H9 (cell line): ENCODE measurements at regions not wholly inside any gene's neighbourhood (a gene's known extent, or its start where the extent isn't known, plus 50 kb on each side); places are given as distances from the start of the nearest gene placed in this dataset.

Experiments used
- DNase-seq: peaks from one replicate; pipeline ENCODE4 v3.0.0-alpha.2; 2017
- H2AFZ ChIP-seq: one replicate; pipeline ENCODE4 v1.6.1; 2013; ENCODE audit warnings: mild to moderate bottlenecking, low read length, control low read depth, moderate library complexity
- H2AK5ac ChIP-seq: 2 replicates; pipeline ENCODE4 v1.6.1; 2013; ENCODE audit warnings: low read length, control low read depth, mixed read lengths; ENCODE audit not compliant: insufficient read length
- H2BK120ac ChIP-seq: one replicate; pipeline ENCODE4 v1.6.1; 2013; ENCODE audit warnings: low read depth, mild to moderate bottlenecking, low read length, control low read depth, inconsistent platforms; ENCODE audit not compliant: poor library complexity, severe bottlenecking
- H2BK12ac ChIP-seq: 2 replicates; pipeline ENCODE4 v1.6.1; 2013; ENCODE audit warnings: low read length, control low read depth, mixed read lengths, low read depth; ENCODE audit not compliant: insufficient read length
- H2BK15ac ChIP-seq: 2 replicates; pipeline ENCODE4 v1.6.1; 2013; ENCODE audit warnings: low read depth, low read length, control low read depth
- H2BK20ac ChIP-seq: one replicate; pipeline ENCODE4 v1.6.1; 2013; ENCODE audit warnings: low read depth, mild to moderate bottlenecking, low read length, control low read depth, inconsistent platforms; ENCODE audit not compliant: poor library complexity, severe bottlenecking
- H2BK5ac ChIP-seq: 2 replicates; pipeline ENCODE4 v1.6.1; 2013; ENCODE audit warnings: low read length, control low read depth, mixed read lengths; ENCODE audit not compliant: insufficient read length
- H3K14ac ChIP-seq: 2 replicates; pipeline ENCODE4 v1.6.1; 2013; ENCODE audit warnings: low read length, control low read depth; ENCODE audit not compliant: insufficient read depth
- H3K18ac ChIP-seq: 2 replicates; pipeline ENCODE4 v1.6.1; 2013; ENCODE audit warnings: low read depth, mild to moderate bottlenecking, mixed read lengths, low read length, control low read depth; ENCODE audit not compliant: insufficient read length
- H3K23ac ChIP-seq: 2 replicates; pipeline ENCODE4 v1.6.1; 2013; ENCODE audit warnings: low read length, control low read depth, mixed read lengths, low read depth; ENCODE audit not compliant: insufficient read length
- H3K23me2 ChIP-seq: 2 replicates; pipeline ENCODE4 v1.6.1; 2013; ENCODE audit warnings: low read depth, mild to moderate bottlenecking, mixed read lengths, low read length, control low read depth; ENCODE audit not compliant: insufficient read length, poor library complexity, severe bottlenecking
- H3K27ac ChIP-seq: 2 replicates; pipeline ENCODE4 v1.5.1; 2013; ENCODE audit warnings: low read length, control low read depth, mixed read lengths, low read depth; ENCODE audit not compliant: insufficient read length
- H3K27me3 ChIP-seq: 2 replicates; pipeline ENCODE4 v1.6.1; 2013; ENCODE audit warnings: low read length, control low read depth, inconsistent platforms; ENCODE audit not compliant: insufficient read depth
- H3K4ac ChIP-seq: 2 replicates; pipeline ENCODE4 v1.6.1; 2013; ENCODE audit warnings: low read depth, mild to moderate bottlenecking, control low read depth, inconsistent platforms, low read length, moderate library complexity
- H3K4me1 ChIP-seq: 2 replicates; pipeline ENCODE4 v1.6.1; 2013; ENCODE audit warnings: low read length, control low read depth, inconsistent platforms; ENCODE audit not compliant: insufficient read depth
- H3K4me2 ChIP-seq: 2 replicates; pipeline ENCODE4 v1.6.1; 2013; ENCODE audit warnings: low read length, control low read depth, mixed read lengths; ENCODE audit not compliant: insufficient read length, insufficient read depth
- H3K56ac ChIP-seq: 2 replicates; pipeline ENCODE4 v1.6.1; 2013; ENCODE audit warnings: low read depth, mild to moderate bottlenecking, mixed read lengths, low read length, control low read depth; ENCODE audit not compliant: insufficient read length
- H3K79me1 ChIP-seq: 2 replicates; pipeline ENCODE4 v1.6.1; 2013; ENCODE audit warnings: low read depth, mild to moderate bottlenecking, moderate library complexity, low read length, control low read depth, inconsistent platforms; ENCODE audit not compliant: insufficient read depth, poor library complexity, severe bottlenecking
- H3K79me2 ChIP-seq: 2 replicates; pipeline ENCODE4 v1.6.1; 2013; ENCODE audit warnings: low read length, control low read depth, inconsistent platforms; ENCODE audit not compliant: insufficient read depth
- H3K9ac ChIP-seq: 2 replicates; pipeline ENCODE4 v1.6.1; 2013; ENCODE audit warnings: low read length, control low read depth, mixed read lengths; ENCODE audit not compliant: insufficient read length; ENCODE audit errors: extremely low read depth
- H3K9me3 ChIP-seq: one replicate; pipeline ENCODE4 v1.6.1; 2013; ENCODE audit warnings: low read depth, low read length, inconsistent platforms; ENCODE audit not compliant: control insufficient read depth
- H3T11ph ChIP-seq: one replicate; pipeline ENCODE4 v1.6.1; 2013; ENCODE audit warnings: mild to moderate bottlenecking, low read length, control low read depth, inconsistent platforms
- H4K20me1 ChIP-seq: one replicate; pipeline ENCODE4 v1.6.1; 2013; ENCODE audit not compliant: control insufficient read depth, insufficient read length, insufficient read depth
- H4K5ac ChIP-seq: 2 replicates; pipeline ENCODE4 v1.6.1; 2013; ENCODE audit warnings: low read depth, mild to moderate bottlenecking, mixed read lengths, low read length, control low read depth; ENCODE audit not compliant: insufficient read length
- H4K8ac ChIP-seq: replicated peaks from 2 replicates; pipeline ENCODE4 v1.6.1; 2013; ENCODE audit warnings: low read length, control low read depth, mixed read lengths, low read depth; ENCODE audit not compliant: insufficient read length
- H4K91ac ChIP-seq: 2 replicates; pipeline ENCODE4 v1.6.1; 2013; ENCODE audit warnings: low read depth, mild to moderate bottlenecking, moderate library complexity, mixed read lengths, low read length, control low read depth; ENCODE audit not compliant: insufficient read length
- H3K27ac Mint-ChIP-seq, 3 experiments: 2 replicates in 2 of 3; 3 replicates in 1 of 3; pipeline ENCODE4 v1.8.0; 2020 to 2021; ENCODE audit warnings: mixed read lengths in 3 of 3, mild to moderate bottlenecking in 1 of 3, moderate library complexity in 1 of 3
- H3K27me3 Mint-ChIP-seq: 2 replicates; pipeline ENCODE4 v1.8.0; 2021; ENCODE audit warnings: low read depth, mild to moderate bottlenecking, moderate library complexity, mixed read lengths
- H3K36me3 Mint-ChIP-seq, 3 experiments: 2 replicates in 2 of 3; 3 replicates in 1 of 3; pipeline ENCODE4 v1.8.0; 2020 to 2021; ENCODE audit warnings: low read depth in 3 of 3, mixed read lengths in 3 of 3; ENCODE audit not compliant: insufficient read depth in 1 of 3
- H3K4me1 Mint-ChIP-seq, 2 experiments: 2 replicates each; pipeline ENCODE4 v1.8.0; 2020; ENCODE audit warnings: mixed read lengths in 2 of 2
- H3K4me3 Mint-ChIP-seq, 2 experiments: 2 replicates in 1 of 2; 3 replicates in 1 of 2; pipeline ENCODE4 v1.8.0; 2020 to 2021; ENCODE audit warnings: mild to moderate bottlenecking in 2 of 2, mixed read lengths in 2 of 2, moderate library complexity in 1 of 2
- H3K9me3 Mint-ChIP-seq, 2 experiments: 2 replicates in 1 of 2; 3 replicates in 1 of 2; pipeline ENCODE4 v1.8.0; 2020; ENCODE audit warnings: mild to moderate bottlenecking in 2 of 2, mixed read lengths in 2 of 2, moderate library complexity in 1 of 2
- WGBS: extraction: QIAGEN DNeasy Blood & Tissue Kit; methylation state at CpG from one replicate; pipeline ENCODE4 v1.1.7; 2013; ENCODE audit warnings: missing lambda C conversion rate, low lambda C conversion rate, mixed read lengths; ENCODE audit not compliant: insufficient read length; ENCODE audit errors: extremely low coverage; 5-methylcytosine and 5-hydroxymethylcytosine counted together
- TF ChIP-seq, protein P1 (sequence below): fragments of 200-600 bp; sonication (generic); conservative IDR thresholded peaks from 3 replicates; pipeline ENCODE4 v1.8.0; 2021; ENCODE audit warnings: antibody characterized with exemption, mild to moderate bottlenecking

DNA sequence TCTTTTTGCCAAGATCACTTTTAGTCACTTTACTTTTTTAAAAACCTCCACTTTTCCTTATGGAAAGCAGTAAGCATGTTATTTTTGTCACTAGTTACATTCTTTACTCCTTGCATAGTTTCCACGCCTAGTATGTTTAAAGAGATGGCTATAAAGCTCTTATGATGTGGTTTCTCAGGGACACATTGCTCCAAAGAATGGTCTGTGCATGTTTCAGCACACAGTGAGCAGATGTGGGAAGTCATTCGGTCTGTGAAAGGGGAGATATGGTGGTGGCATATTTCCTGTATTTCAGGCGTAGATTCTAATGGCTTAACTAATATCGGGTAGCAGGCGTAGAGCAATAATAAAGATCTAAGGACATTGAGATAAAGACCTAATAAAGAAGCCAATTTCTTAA lies 180.7 kb downstream of the SLITRK6 start:
- H2AFZ ChIP-seq: no peak overlapping the region
- H3K27ac Mint-ChIP-seq: no peak overlapping the region
- H3K56ac ChIP-seq: no peak overlapping the region

More for the DNA sequence above, 180.7 kb downstream of the SLITRK6 start:
- Histone ChIP-seq H2BK12ac (no peak overlapping the region), H3K79me1 (no peaks in the 10 kb centered on the region), H4K20me1 (no peaks in the 10 kb centered on the region), H3T11ph (no peak overlapping the region), H3K27me3 (no peaks in the 10 kb centered on the region), H4K8ac (no peak overlapping the region), H3K27ac (no peak overlapping the region), H2BK120ac (no peak overlapping the region), H3K9ac (no peak overlapping the region), H3K23ac (no peak overlapping the region), H4K91ac (no peak overlapping the region), H3K4ac (no peak overlapping the region), H4K5ac (no peak overlapping the region), H3K14ac (no peak overlapping the region), H2BK15ac (no peak overlapping the region), H2BK20ac (no peak overlapping the region), H3K18ac (no peak overlapping the region), H3K4me2 (no peak overlapping the region), H2AK5ac (no peak overlapping the region), H2BK5ac (no peak overlapping the region), H3K9me3 (no peaks in the 10 kb centered on the region), H3K23me2 (no peaks in the 10 kb centered on the region), H3K79me2 (no peaks in the 10 kb centered on the region), H3K4me1 (no peaks in the 10 kb centered on the region)
- DNase-seq: no peak
- peaks cover 7 to 8% of the 10 kb centered on the region in 2 experiments; a peak in 4 of 5 replicates for H3K9me3 Mint-ChIP-seq
- H3K4me1 Mint-ChIP-seq: peaks cover 4% of the 10 kb centered on the region in 2 experiments; a peak in 3 of 4 replicates
- TF ChIP-seq, protein P1, sequence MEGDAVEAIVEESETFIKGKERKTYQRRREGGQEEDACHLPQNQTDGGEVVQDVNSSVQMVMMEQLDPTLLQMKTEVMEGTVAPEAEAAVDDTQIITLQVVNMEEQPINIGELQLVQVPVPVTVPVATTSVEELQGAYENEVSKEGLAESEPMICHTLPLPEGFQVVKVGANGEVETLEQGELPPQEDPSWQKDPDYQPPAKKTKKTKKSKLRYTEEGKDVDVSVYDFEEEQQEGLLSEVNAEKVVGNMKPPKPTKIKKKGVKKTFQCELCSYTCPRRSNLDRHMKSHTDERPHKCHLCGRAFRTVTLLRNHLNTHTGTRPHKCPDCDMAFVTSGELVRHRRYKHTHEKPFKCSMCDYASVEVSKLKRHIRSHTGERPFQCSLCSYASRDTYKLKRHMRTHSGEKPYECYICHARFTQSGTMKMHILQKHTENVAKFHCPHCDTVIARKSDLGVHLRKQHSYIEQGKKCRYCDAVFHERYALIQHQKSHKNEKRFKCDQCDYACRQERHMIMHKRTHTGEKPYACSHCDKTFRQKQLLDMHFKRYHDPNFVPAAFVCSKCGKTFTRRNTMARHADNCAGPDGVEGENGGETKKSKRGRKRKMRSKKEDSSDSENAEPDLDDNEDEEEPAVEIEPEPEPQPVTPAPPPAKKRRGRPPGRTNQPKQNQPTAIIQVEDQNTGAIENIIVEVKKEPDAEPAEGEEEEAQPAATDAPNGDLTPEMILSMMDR: no peak
- peaks cover 5% of the 10 kb centered on the region; the same call in 1 of the 2 replicates for H3K27me3 Mint-ChIP-seq
- no CpG with 5 or more reads among the region's 5 CpGs for WGBS
- no peak overlapping the region for H3K4me3 Mint-ChIP-seq
- H3K36me3 Mint-ChIP-seq: peaks cover 0 to 7% (median 2%) of the 10 kb centered on the region in 3 experiments; a peak in 3 of 7 replicates
